IMR-90 (cell line): ENCODE measurements at regions not wholly inside any gene's neighbourhood (a gene's known extent, or its start where the extent isn't known, plus 50 kb on each side); places are given as distances from the start of the nearest gene placed in this dataset.

ENCODE experiments used
- ATAC-seq: fragments of 200-7000 bp; cut with Tn5 transposase; 2 replicates; pipeline ENCODE4 v1.9.1; 2020; ENCODE audit warnings: low read depth, mild to moderate bottlenecking, moderate library complexity
- BruUV-seq: library from RNA; stranded (reverse); fragments of 400-500 nt; replicated peaks from 2 replicates; lab custom pipeline; 2021; lab: Mats Ljungman, UMichigan
- CTCF ChIA-PET: fragments of 300-600 bp; formaldehyde crosslinking; extraction: SDS; loops from one replicate; lab custom pipeline; 2021; ENCODE audit warnings: antibody characterized with exemption; lab: Yijun Ruan, JAX
- POLR2A ChIA-PET: fragments of 300-600 bp; sonication (Branson Sonifier 250); formaldehyde crosslinking; loops from one replicate; lab custom pipeline; 2022; ENCODE audit warnings: antibody characterized with exemption; ENCODE audit not compliant: unreplicated experiment; lab: Charles Lee
- DNase-seq: peaks from one replicate; pipeline ENCODE4 v3.0.0; 2013
- H2AFZ ChIP-seq: replicated peaks from 2 replicates; pipeline ENCODE3; 2013; ENCODE audit warnings: low read length, mild to moderate bottlenecking; ENCODE audit not compliant: poor library complexity
- H2AK5ac ChIP-seq: 2 replicates; pipeline ENCODE4 v1.6.1; 2013; ENCODE audit warnings: low read depth, low read length, inconsistent platforms
- H2AK9ac ChIP-seq: replicated peaks from 2 replicates; pipeline ENCODE3; 2013; ENCODE audit warnings: mild to moderate bottlenecking, low read depth, low read length, moderate library complexity; ENCODE audit not compliant: poor library complexity
- H2BK120ac ChIP-seq: 2 replicates; pipeline ENCODE4 v1.6.1; 2013; ENCODE audit warnings: low read depth, low read length, inconsistent platforms
- H2BK15ac ChIP-seq: 3 replicates; pipeline ENCODE4 v1.6.1; 2013; ENCODE audit warnings: low read depth, low read length, inconsistent platforms
- H2BK20ac ChIP-seq: 2 replicates; pipeline ENCODE4 v1.6.1; 2013; ENCODE audit warnings: low read depth, mild to moderate bottlenecking, inconsistent platforms, low read length, moderate library complexity
- H2BK5ac ChIP-seq: 2 replicates; pipeline ENCODE4 v1.6.1; 2013; ENCODE audit warnings: mild to moderate bottlenecking, low read depth, low read length, inconsistent platforms; ENCODE audit not compliant: poor library complexity, severe bottlenecking
- H3K14ac ChIP-seq: replicated peaks from 2 replicates; pipeline ENCODE4 v1.6.1; 2013; ENCODE audit warnings: low read depth, low read length, inconsistent platforms
- H3K18ac ChIP-seq: 2 replicates; pipeline ENCODE4 v1.6.1; 2013; ENCODE audit warnings: low read depth, low read length, control low read depth
- H3K23ac ChIP-seq: 2 replicates; pipeline ENCODE4 v1.6.1; 2013; ENCODE audit warnings: low read depth, low read length, inconsistent platforms
- H3K27ac ChIP-seq: 2 replicates; pipeline ENCODE4 v1.5.1; 2013; ENCODE audit warnings: mild to moderate bottlenecking, control low read depth, low read length; ENCODE audit not compliant: insufficient read depth
- H3K27me3 ChIP-seq: 2 replicates; pipeline ENCODE4 v1.6.1; 2013; ENCODE audit warnings: low read length; ENCODE audit not compliant: control insufficient read depth, insufficient read depth
- H3K36me3 ChIP-seq: 2 replicates; pipeline ENCODE4 v1.6.1; 2013; ENCODE audit warnings: low read length, mixed read lengths; ENCODE audit not compliant: control insufficient read depth, insufficient read depth
- H3K4ac ChIP-seq: 2 replicates; pipeline ENCODE4 v1.6.1; 2013; ENCODE audit warnings: low read depth, low read length, inconsistent platforms
- H3K4me1 ChIP-seq: 2 replicates; pipeline ENCODE4 v1.6.1; 2013; ENCODE audit warnings: low read length, mixed read lengths; ENCODE audit not compliant: control insufficient read depth, insufficient read depth
- H3K4me2 ChIP-seq: 2 replicates; pipeline ENCODE4 v1.6.1; 2013; ENCODE audit warnings: low read depth, mild to moderate bottlenecking, control low read depth, low read length, moderate library complexity
- H3K4me3 ChIP-seq: 2 replicates; pipeline ENCODE4 v1.5.1; 2013; ENCODE audit warnings: low read depth, mild to moderate bottlenecking, control low read depth, low read length, moderate library complexity; ENCODE audit not compliant: insufficient read depth
- H3K56ac ChIP-seq: 2 replicates; pipeline ENCODE4 v1.6.1; 2013; ENCODE audit warnings: low read length, inconsistent platforms; ENCODE audit not compliant: insufficient read depth; ENCODE audit errors: extremely low read depth
- H3K79me1 ChIP-seq, 2 experiments: 2 replicates each; pipeline ENCODE4 v1.6.1; 2013; ENCODE audit warnings: low read length in 2 of 2, inconsistent platforms in 1 of 2, low read depth in 1 of 2
- H3K9ac ChIP-seq: 2 replicates; pipeline ENCODE4 v1.6.1; 2013; ENCODE audit warnings: low read depth, low read length, control low read depth
- H3K9me1 ChIP-seq: 2 replicates; pipeline ENCODE4 v1.6.1; 2013; ENCODE audit warnings: low read length, inconsistent platforms; ENCODE audit not compliant: insufficient read depth
- H3K9me3 ChIP-seq: 2 replicates; pipeline ENCODE4 v1.6.1; 2013; ENCODE audit warnings: low read length; ENCODE audit not compliant: control insufficient read depth, insufficient read depth
- H4K20me1 ChIP-seq: 2 replicates; pipeline ENCODE4 v1.6.1; 2013; ENCODE audit warnings: low read length, inconsistent platforms; ENCODE audit not compliant: insufficient read depth
- H4K5ac ChIP-seq: 2 replicates; pipeline ENCODE4 v1.6.1; 2013; ENCODE audit warnings: mild to moderate bottlenecking, low read depth, low read length, control low read depth
- H4K8ac ChIP-seq, 2 experiments: 2 replicates each; pipeline ENCODE4 v1.6.1; 2013; ENCODE audit warnings: low read depth in 2 of 2, low read length in 2 of 2, control low read depth in 1 of 2, inconsistent platforms in 1 of 2
- H4K91ac ChIP-seq: 2 replicates; pipeline ENCODE4 v1.6.1; 2013; ENCODE audit warnings: low read depth, low read length, inconsistent platforms; ENCODE audit not compliant: insufficient read depth
- BHLHE40 ChIP-seq: fragments of 150-350 bp; IDR thresholded peaks from 2 replicates; pipeline ENCODE4 v1.6.1; 2016; ENCODE audit warnings: mild to moderate bottlenecking, low read depth, low read length
- CEBPB ChIP-seq: IDR thresholded peaks from 2 replicates; pipeline ENCODE4 v1.6.1; 2012; ENCODE audit warnings: low read depth, low read length, improper control_type of control experiment
- CHD1 ChIP-seq: IDR thresholded peaks from 2 replicates; pipeline ENCODE4 v1.6.1; 2012; ENCODE audit warnings: low read depth, low read length, improper control_type of control experiment
- CTCF ChIP-seq: conservative IDR thresholded peaks from 2 replicates; pipeline ENCODE4 v1.5.1; 2012; ENCODE audit warnings: mild to moderate bottlenecking, low read depth, low read length, improper control_type of control experiment
- ELK1 ChIP-seq: fragments of 150-350 bp; IDR thresholded peaks from 2 replicates; pipeline ENCODE4 v1.6.1; 2016; ENCODE audit warnings: low read depth, mild to moderate bottlenecking, low read length, moderate library complexity, borderline replicate concordance
- FOS ChIP-seq: fragments of 150-350 bp; IDR thresholded peaks from 2 replicates; pipeline ENCODE4 v1.6.1; 2016; ENCODE audit warnings: low read depth, low read length
- MAFK ChIP-seq: IDR thresholded peaks from 2 replicates; pipeline ENCODE4 v1.6.1; 2012; ENCODE audit warnings: low read depth, low read length, improper control_type of control experiment
- MXI1 ChIP-seq: IDR thresholded peaks from 2 replicates; pipeline ENCODE4 v1.6.1; 2012; ENCODE audit warnings: low read depth, mild to moderate bottlenecking, low read length, moderate library complexity, borderline replicate concordance
- NFE2L2 ChIP-seq: fragments of 150-350 bp; IDR thresholded peaks from 2 replicates; pipeline ENCODE4 v1.6.1; 2016; ENCODE audit warnings: low read depth, mild to moderate bottlenecking, low read length
- POLR2A ChIP-seq: IDR thresholded peaks from 2 replicates; pipeline ENCODE4 v1.6.1; 2012; ENCODE audit warnings: mild to moderate bottlenecking, low read depth, low read length
- RAD21 ChIP-seq: IDR thresholded peaks from 2 replicates; pipeline ENCODE4 v1.6.1; 2012; ENCODE audit warnings: low read length, improper control_type of control experiment
- RCOR1 ChIP-seq: IDR thresholded peaks from 2 replicates; pipeline ENCODE4 v1.6.1; 2012; ENCODE audit warnings: mild to moderate bottlenecking, low read length, improper control_type of control experiment; ENCODE audit not compliant: insufficient replicate concordance
- RFX5 ChIP-seq: IDR thresholded peaks from 2 replicates; pipeline ENCODE4 v1.8.0; 2012; ENCODE audit warnings: low read depth, mild to moderate bottlenecking, low read length, moderate library complexity
- USF2 ChIP-seq: fragments of 150-350 bp; IDR thresholded peaks from 2 replicates; pipeline ENCODE4 v1.6.1; 2017; ENCODE audit warnings: mild to moderate bottlenecking, antibody characterized with exemption, low read length, low read depth
- WGBS, 2 experiments: methylation state at CpG; one replicate each; pipeline versions ENCODE4 v1.1.5 to v1.1.7; 2013; ENCODE audit warnings: missing lambda C conversion rate in 2 of 2; ENCODE audit not compliant: insufficient read length in 1 of 2; ENCODE audit errors: extremely low coverage in 2 of 2; 5-methylcytosine and 5-hydroxymethylcytosine counted together
- dilution Hi-C: fragments of 300-500 bp; cut with HindIII; formaldehyde crosslinking; loops from one replicate; pipeline ENCODE4 v1.14.3; 2018; ENCODE audit warnings: low sequenced_read_pairs; ENCODE audit not compliant: unreplicated experiment
- in situ Hi-C: fragments of 300-500 bp; cut with MboI; formaldehyde crosslinking; loops from 3 replicates; pipeline ENCODE4 v1.14.3; 2019; ENCODE audit warnings: low sequenced_read_pairs, inconsistent platforms, mixed read lengths
- intact Hi-C: fragments of 100-400 bp; cut with micrococcal nuclease; formaldehyde crosslinking; loops from 2 replicates; pipeline ENCODE4 v1.10.0; 2022

- BruUV-seq: no TSS peak
- dilution Hi-C loops: no loop called here
- H4K8ac ChIP-seq: no peak overlapping the region
- H2BK20ac ChIP-seq: no peak overlapping the region
- H2AK9ac ChIP-seq: no peak overlapping the region
- H3K23ac ChIP-seq: no peak overlapping the region
- H3K27me3 ChIP-seq: no peaks in the 10 kb centered on the region
- ATAC-seq (no peak), DNase-seq (no peak)
- no peak overlapping the region for H2AK5ac ChIP-seq
- TF ChIP-seq ELK1 (no peak), RCOR1 (no peak), RAD21 (no peak), FOS (no peak), MAFK (no peak), RFX5 (no peak), POLR2A (no peak), BHLHE40 (no peak), CEBPB (no peak), USF2 (no peak), CHD1 (no peak), MXI1 (no peak), CTCF (no peak), NFE2L2 (no peak)
- no peak overlapping the region for H3K9ac ChIP-seq
- H2BK5ac ChIP-seq: no peak overlapping the region
- no peaks in the 10 kb centered on the region for H4K20me1 ChIP-seq
- no peaks in the 10 kb centered on the region for H3K79me1 ChIP-seq
- H3K4ac ChIP-seq: no peak overlapping the region
- H3K27ac ChIP-seq: no peak overlapping the region
- no peak overlapping the region for H2BK15ac ChIP-seq
- in situ Hi-C loops: no loop called here
- H3K36me3 ChIP-seq: no peaks in the 10 kb centered on the region
- H4K91ac ChIP-seq: no peak overlapping the region
- ChIA-PET POLR2A (no interaction called here), CTCF (no interaction called here)
- intact Hi-C loops: no loop called here
- H3K4me3 ChIP-seq: no peak overlapping the region
- H3K18ac ChIP-seq: no peak overlapping the region
- WGBS, 2 experiments: 0% methylated on average over 1 of the region's 8 CpGs; no CpG with 5 or more reads in 1 of the 2 experiments
- H3K14ac ChIP-seq: no peak overlapping the region
- no peak overlapping the region for H2AFZ ChIP-seq
- no peaks in the 10 kb centered on the region for H3K9me1 ChIP-seq
- no peak overlapping the region for H4K5ac ChIP-seq
- no peak overlapping the region for H3K56ac ChIP-seq
- H3K4me1 ChIP-seq: no peaks in the 10 kb centered on the region
- H3K9me3 ChIP-seq: no peaks in the 10 kb centered on the region; the same call in 1 of the 2 replicates
- no peak overlapping the region for H2BK120ac ChIP-seq
- no peak overlapping the region for H3K4me2 ChIP-seq
Measured at GRCh38 chrX:116667346-116668134, 204.8 kb upstream of the CT83 start.
